Mesenchymal stem cell (in vitro differentiated cells and primary cell): ENCODE measurements at regions not wholly inside any gene's neighbourhood (a gene's known extent, or its start where the extent isn't known, plus 50 kb on each side); places are given as distances from the start of the nearest gene placed in this dataset.

Experiments used
- DNase-seq: peaks from one replicate; pipeline ENCODE4 v3.0.0-alpha.2; 2013
- H2AFZ ChIP-seq: one replicate; pipeline ENCODE4 v1.6.1; 2013; ENCODE audit warnings: low read depth, mild to moderate bottlenecking, control low read depth, inconsistent platforms, low read length, moderate library complexity
- H2AK5ac ChIP-seq: 2 replicates; pipeline ENCODE4 v1.6.1; 2013; ENCODE audit warnings: low read length, moderate library complexity, mild to moderate bottlenecking, inconsistent platforms; ENCODE audit not compliant: severe bottlenecking
- H2BK120ac ChIP-seq: one replicate; pipeline ENCODE4 v1.6.1; 2013; ENCODE audit warnings: low read depth, mild to moderate bottlenecking, inconsistent platforms, low read length, moderate library complexity
- H2BK12ac ChIP-seq, 2 experiments: one replicate each; pipeline ENCODE4 v1.6.1; 2013; ENCODE audit warnings: inconsistent platforms in 2 of 2, low read length in 2 of 2, mild to moderate bottlenecking in 2 of 2, moderate library complexity in 2 of 2, control low read depth in 1 of 2
- H2BK15ac ChIP-seq: one replicate; pipeline ENCODE4 v1.6.1; 2013; ENCODE audit warnings: mild to moderate bottlenecking, low read depth, inconsistent platforms; ENCODE audit not compliant: poor library complexity, severe bottlenecking
- H2BK5ac ChIP-seq: 2 replicates; pipeline ENCODE4 v1.6.1; 2013; ENCODE audit warnings: low read depth, mild to moderate bottlenecking, low read length, control low read depth, inconsistent platforms; ENCODE audit not compliant: poor library complexity, severe bottlenecking
- H3K14ac ChIP-seq, 2 experiments: one replicate each; pipeline ENCODE4 v1.6.1; 2013; ENCODE audit warnings: inconsistent platforms in 2 of 2, low read length in 2 of 2, control low read depth in 1 of 2, mild to moderate bottlenecking in 1 of 2, moderate library complexity in 1 of 2
- H3K18ac ChIP-seq, 2 experiments: one replicate each; pipeline ENCODE4 v1.6.1; 2013; ENCODE audit warnings: inconsistent platforms in 2 of 2, low read length in 2 of 2, control low read depth in 1 of 2, low read depth in 1 of 2, mild to moderate bottlenecking in 1 of 2
- H3K23ac ChIP-seq, 2 experiments: one replicate each; pipeline ENCODE4 v1.6.1; 2013; ENCODE audit warnings: inconsistent platforms in 2 of 2, low read length in 2 of 2, mild to moderate bottlenecking in 2 of 2, moderate library complexity in 2 of 2, control low read depth in 1 of 2
- H3K27ac ChIP-seq: 2 replicates; pipeline ENCODE4 v1.5.1; 2013; ENCODE audit warnings: mild to moderate bottlenecking, moderate library complexity, low read length, control low read depth, inconsistent platforms; ENCODE audit not compliant: poor library complexity, severe bottlenecking
- H3K27me3 ChIP-seq, 2 experiments: 2 replicates each; pipeline versions ENCODE4 v1.6.1 to v1.7.0; 2013; ENCODE audit warnings: low read length in 2 of 2, mild to moderate bottlenecking in 2 of 2, moderate library complexity in 2 of 2, control low read depth in 1 of 2, inconsistent platforms in 1 of 2; ENCODE audit not compliant: control insufficient read depth in 1 of 2, insufficient read depth in 1 of 2
- H3K36me3 ChIP-seq, 2 experiments: 2 replicates each; pipeline versions ENCODE4 v1.6.1 to v1.7.0; 2013; ENCODE audit warnings: low read length in 2 of 2, control low read depth in 1 of 2, inconsistent platforms in 1 of 2, low read depth in 1 of 2, mild to moderate bottlenecking in 1 of 2; ENCODE audit not compliant: insufficient read depth in 2 of 2, control insufficient read depth in 1 of 2
- H3K4ac ChIP-seq, 2 experiments: one replicate each; pipeline ENCODE4 v1.6.1; 2013; ENCODE audit warnings: inconsistent platforms in 2 of 2, low read length in 2 of 2, mild to moderate bottlenecking in 2 of 2, moderate library complexity in 2 of 2, control low read depth in 1 of 2, low read depth in 1 of 2
- H3K4me1 ChIP-seq: 2 replicates; pipeline ENCODE4 v1.6.1; 2013; ENCODE audit warnings: low read depth, low read length, control low read depth; ENCODE audit not compliant: control insufficient read depth, insufficient read depth
- H3K4me2 ChIP-seq: 2 replicates; pipeline ENCODE4 v1.6.1; 2013; ENCODE audit warnings: low read length, mild to moderate bottlenecking, inconsistent platforms; ENCODE audit not compliant: poor library complexity, severe bottlenecking
- H3K4me3 ChIP-seq, 2 experiments: 2 replicates each; pipeline versions ENCODE4 v1.5.1 to v1.7.0; 2013; ENCODE audit warnings: low read length in 2 of 2, mild to moderate bottlenecking in 2 of 2, control low read depth in 1 of 2, low read depth in 1 of 2; ENCODE audit not compliant: insufficient read depth in 1 of 2
- H3K79me1 ChIP-seq: replicated peaks from 2 replicates; pipeline ENCODE4 v1.6.1; 2013; ENCODE audit warnings: mild to moderate bottlenecking, control low read depth, low read length, inconsistent platforms; ENCODE audit not compliant: poor library complexity, severe bottlenecking
- H3K9ac ChIP-seq: 2 replicates; pipeline ENCODE4 v1.7.0; 2013; ENCODE audit warnings: mild to moderate bottlenecking, low read length, moderate library complexity
- H3K9me3 ChIP-seq: 2 replicates; pipeline ENCODE4 v1.7.0; 2013; ENCODE audit warnings: mild to moderate bottlenecking, low read length; ENCODE audit not compliant: control insufficient read depth
- H4K8ac ChIP-seq: one replicate; pipeline ENCODE4 v1.6.1; 2013; ENCODE audit warnings: inconsistent platforms, mild to moderate bottlenecking, low read length, moderate library complexity
- H4K91ac ChIP-seq: one replicate; pipeline ENCODE4 v1.6.1; 2013; ENCODE audit warnings: mild to moderate bottlenecking, low read length, inconsistent platforms
- WGBS: methylation state at CpG from one replicate; pipeline ENCODE4 v1.1.7; 2013; ENCODE audit warnings: mixed read lengths; 5-methylcytosine and 5-hydroxymethylcytosine counted together

DNA sequence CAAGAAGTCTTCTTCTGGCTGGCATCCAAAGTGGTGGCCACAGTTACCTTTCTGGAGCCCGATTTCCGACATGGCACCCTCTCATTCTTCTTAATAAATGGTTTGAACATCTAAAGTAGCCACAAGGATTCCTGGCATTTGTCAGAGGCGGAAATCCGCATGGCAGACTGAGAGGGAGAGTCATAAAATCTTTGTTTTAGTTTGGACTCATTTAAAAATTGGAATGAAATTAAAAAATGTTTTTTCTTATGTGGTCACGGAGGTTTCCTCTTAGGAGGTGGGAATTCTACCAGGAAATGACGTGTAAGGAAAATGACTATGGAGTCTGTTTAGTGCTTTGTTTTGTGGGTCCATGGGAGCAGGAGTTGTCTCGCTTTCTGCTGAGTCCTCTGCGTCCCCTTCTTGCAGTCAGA lies 133.0 kb upstream of the PTCH1 start:
- no peak overlapping the region for H3K23ac ChIP-seq
- no peak overlapping the region for H3K4me2 ChIP-seq
- no peak overlapping the region for H2BK120ac ChIP-seq
- H4K8ac ChIP-seq, result no peak overlapping the region
- no peaks in the 10 kb centered on the region for H3K36me3 ChIP-seq
- H3K4ac ChIP-seq, result no peak overlapping the region
- H3K4me3 ChIP-seq, result no peak overlapping the region
- no peak overlapping the region for H2BK12ac ChIP-seq
- WGBS, result 88% methylated on average over 8 of the region's 8 CpGs
- H3K9ac ChIP-seq, result no peak overlapping the region
- peaks cover 0 to 8% of the 10 kb centered on the region in 2 experiments for H3K27me3 ChIP-seq
- no peak overlapping the region for H4K91ac ChIP-seq
- no peak overlapping the region for H2AK5ac ChIP-seq
- no peak for DNase-seq
- H2BK15ac ChIP-seq, result no peak overlapping the region
- H3K18ac ChIP-seq, result no peak overlapping the region
- H2AFZ ChIP-seq, result no peak overlapping the region
- H3K4me1 ChIP-seq, result no peaks in the 10 kb centered on the region
- no peaks in the 10 kb centered on the region for H3K79me1 ChIP-seq
- no peak overlapping the region for H3K27ac ChIP-seq
- peaks cover 3% of the 10 kb centered on the region for H3K9me3 ChIP-seq
- no peak overlapping the region for H3K14ac ChIP-seq
- no peak overlapping the region for H2BK5ac ChIP-seq

DNA sequence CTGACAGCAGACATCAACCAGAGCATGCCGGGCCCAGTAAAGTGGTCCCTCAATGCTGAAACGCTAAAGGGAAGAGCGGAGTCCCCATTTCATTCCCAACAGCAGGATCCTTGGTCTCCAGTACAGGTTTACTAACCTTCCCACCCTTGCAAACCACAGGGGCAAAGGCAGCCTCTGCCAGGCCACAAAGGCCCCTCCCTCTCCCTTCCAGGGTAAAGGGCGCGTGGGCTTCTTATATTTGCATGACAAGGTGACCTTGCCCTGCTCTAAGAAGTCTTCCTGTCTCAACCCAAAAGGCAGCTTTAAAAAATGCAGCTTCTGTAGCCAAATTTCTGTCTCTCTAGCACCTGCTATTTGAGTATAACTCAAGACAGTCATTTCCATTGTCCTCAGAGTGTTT lies 131.5 kb upstream of the PTCH1 start:
- H3K4me1 ChIP-seq, result peaks cover 3% of the 10 kb centered on the region
- H4K8ac ChIP-seq, result no peak overlapping the region
- no peaks in the 10 kb centered on the region for H3K79me1 ChIP-seq
- H2BK5ac ChIP-seq, result no peak overlapping the region
- no peak overlapping the region for H3K18ac ChIP-seq
- no peak overlapping the region for H3K27ac ChIP-seq
- no peak for DNase-seq
- H3K4ac ChIP-seq, result no peak overlapping the region
- no peak overlapping the region for H2BK15ac ChIP-seq
- no peak overlapping the region for H3K9ac ChIP-seq
- H2BK120ac ChIP-seq, result no peak overlapping the region
- H3K9me3 ChIP-seq, result peaks cover 3% of the 10 kb centered on the region
- peaks cover 0 to 8% of the 10 kb centered on the region in 2 experiments for H3K27me3 ChIP-seq
- H2BK12ac ChIP-seq, result no peak overlapping the region
- no peak overlapping the region for H3K23ac ChIP-seq
- no peak overlapping the region for H3K4me3 ChIP-seq
- H3K4me2 ChIP-seq, result no peak overlapping the region
- 89% methylated on average over 5 of the region's 5 CpGs for WGBS
- H3K36me3 ChIP-seq, result no peaks in the 10 kb centered on the region
- no peak overlapping the region for H2AK5ac ChIP-seq
- H2AFZ ChIP-seq, result no peak overlapping the region
- H4K91ac ChIP-seq, result no peak overlapping the region
- H3K14ac ChIP-seq, result no peak overlapping the region

- Histone ChIP-seq H3K9me3 (peaks cover 3% of the 10 kb centered on the region), H3K18ac (no peak overlapping the region), H4K8ac (no peak overlapping the region), H3K9ac (no peak overlapping the region), H3K4me3 (no peak overlapping the region), H2BK15ac (no peak overlapping the region), H3K4me2 (no peak overlapping the region), H3K36me3 (no peaks in the 10 kb centered on the region), H2BK120ac (no peak overlapping the region), H3K4ac (no peak overlapping the region), H2AFZ (no peak overlapping the region), H2BK5ac (no peak overlapping the region), H3K79me1 (no peaks in the 10 kb centered on the region), H3K27me3 (peaks cover 0 to 5% of the 10 kb centered on the region in 2 experiments), H3K14ac (no peak overlapping the region), H3K4me1 (peaks cover 3% of the 10 kb centered on the region), H4K91ac (no peak overlapping the region), H3K27ac (no peak overlapping the region), H3K23ac (no peak overlapping the region), H2AK5ac (no peak overlapping the region), H2BK12ac (no peak overlapping the region)
- no peak for DNase-seq
Observed at GRCh38 chr9:95645992-95646391, 129.2 kb upstream of the PTCH1 start.

DNA sequence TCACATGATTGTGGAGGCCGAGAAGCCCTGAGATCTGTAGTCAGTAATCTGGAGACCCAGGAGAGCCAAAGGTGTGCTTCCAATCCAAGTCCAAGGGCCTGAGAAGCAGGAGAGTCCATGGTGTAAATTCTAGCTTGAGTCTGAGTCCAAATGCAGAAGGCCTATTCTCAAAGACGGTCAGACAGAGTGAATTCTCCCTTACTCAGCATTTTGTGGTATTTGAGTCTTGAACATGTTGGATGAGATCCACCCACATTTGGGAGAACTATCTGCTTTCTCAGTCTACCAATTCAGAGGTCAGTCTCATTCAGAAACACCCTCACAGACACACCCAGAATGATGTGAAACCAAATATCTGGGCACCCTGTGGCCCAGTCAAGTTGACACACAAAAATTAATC lies 128.8 kb upstream of the PTCH1 start:
- no peak overlapping the region for H2BK5ac ChIP-seq
- 88% methylated on average over 2 of the region's 2 CpGs for WGBS
- no peak overlapping the region for H3K14ac ChIP-seq
- H2AFZ ChIP-seq, result no peak overlapping the region
- no peaks in the 10 kb centered on the region for H3K36me3 ChIP-seq
- H3K4me3 ChIP-seq, result no peak overlapping the region
- no peak overlapping the region for H3K4me2 ChIP-seq
- H2BK120ac ChIP-seq, result no peak overlapping the region
- no peak overlapping the region for H4K91ac ChIP-seq
- no peak overlapping the region for H3K23ac ChIP-seq
- DNase-seq, result no peak
- H3K27ac ChIP-seq, result no peak overlapping the region
- H3K27me3 ChIP-seq, result peaks cover 0 to 5% of the 10 kb centered on the region in 2 experiments
- no peaks in the 10 kb centered on the region for H3K79me1 ChIP-seq
- no peak overlapping the region for H3K4ac ChIP-seq
- H3K9ac ChIP-seq, result no peak overlapping the region
- no peak overlapping the region for H2BK15ac ChIP-seq
- no peak overlapping the region for H2AK5ac ChIP-seq
- no peak overlapping the region for H4K8ac ChIP-seq
- no peak overlapping the region for H2BK12ac ChIP-seq
- peaks cover 3% of the 10 kb centered on the region for H3K4me1 ChIP-seq
- peaks cover 3% of the 10 kb centered on the region for H3K9me3 ChIP-seq
- no peak overlapping the region for H3K18ac ChIP-seq
